Astrocyte (in vitro differentiated cells and primary cell): ENCODE measurements at regions not wholly inside any gene's neighbourhood (a gene's known extent, or its start where the extent isn't known, plus 50 kb on each side); places are given as distances from the start of the nearest gene placed in this dataset.

Experiments used
- DNase-seq: peaks from one replicate; pipeline ENCODE4 v3.0.0-alpha.2; 2010; ENCODE audit warnings: low read depth
- FAIRE-seq: peaks from 2 replicates; lab custom pipeline; 2011; peaks lifted over from hg19 to GRCh38; lab: Jason Lieb, UNC
- H2AFZ ChIP-seq: 2 replicates; pipeline ENCODE4 v1.6.0; 2012; ENCODE audit warnings: low read depth, low read length, inconsistent platforms
- H3K27ac ChIP-seq: 2 replicates; pipeline ENCODE4 v1.5.1; 2011; ENCODE audit warnings: low read depth, low read length, inconsistent platforms
- H3K27me3 ChIP-seq: 2 replicates; pipeline ENCODE4 v1.6.0; 2011; ENCODE audit warnings: low read length, inconsistent platforms; ENCODE audit not compliant: insufficient read depth
- H3K36me3 ChIP-seq: 2 replicates; pipeline ENCODE4 v1.5.1; 2011; ENCODE audit warnings: low read length, inconsistent platforms; ENCODE audit not compliant: insufficient read depth
- H3K4me1 ChIP-seq: 2 replicates; pipeline ENCODE4 v1.5.1; 2011; ENCODE audit warnings: low read length, inconsistent platforms; ENCODE audit not compliant: insufficient read depth
- H3K4me2 ChIP-seq: 2 replicates; pipeline ENCODE4 v1.6.0; 2012; ENCODE audit warnings: low read length, inconsistent platforms
- H3K4me3 ChIP-seq: 2 replicates; pipeline ENCODE4 v1.5.1; 2011; ENCODE audit warnings: low read depth, mild to moderate bottlenecking, low read length, inconsistent platforms; ENCODE audit not compliant: insufficient read depth
- H3K79me2 ChIP-seq: 2 replicates; pipeline ENCODE4 v1.6.0; 2012; ENCODE audit warnings: mild to moderate bottlenecking, low read length, inconsistent platforms; ENCODE audit not compliant: insufficient read depth
- H3K9ac ChIP-seq: 2 replicates; pipeline ENCODE4 v1.6.0; 2012; ENCODE audit warnings: mild to moderate bottlenecking, low read length, inconsistent platforms
- H3K9me3 ChIP-seq: 2 replicates; pipeline ENCODE4 v1.5.1; 2012; ENCODE audit warnings: low read depth, mild to moderate bottlenecking, low read length, inconsistent platforms; ENCODE audit not compliant: insufficient read depth
- H4K20me1 ChIP-seq: 2 replicates; pipeline ENCODE4 v1.6.0; 2012; ENCODE audit warnings: low read length, inconsistent platforms; ENCODE audit not compliant: insufficient read depth
- H3K27ac Mint-ChIP-seq: one replicate; pipeline ENCODE4 v1.8.0; 2021; ENCODE audit warnings: mild to moderate bottlenecking, mixed read lengths; ENCODE audit not compliant: unreplicated experiment
- H3K27me3 Mint-ChIP-seq: one replicate; pipeline ENCODE4 v1.8.0; 2021; ENCODE audit warnings: low read depth, mixed read lengths; ENCODE audit not compliant: unreplicated experiment
- H3K36me3 Mint-ChIP-seq: one replicate; pipeline ENCODE4 v1.8.0; 2021; ENCODE audit warnings: low read depth, mixed read lengths; ENCODE audit not compliant: unreplicated experiment
- H3K4me1 Mint-ChIP-seq: one replicate; pipeline ENCODE4 v1.8.0; 2021; ENCODE audit warnings: low read depth, mixed read lengths; ENCODE audit not compliant: unreplicated experiment
- H3K4me3 Mint-ChIP-seq: one replicate; pipeline ENCODE4 v1.8.0; 2021; ENCODE audit warnings: mild to moderate bottlenecking, moderate library complexity, mixed read lengths; ENCODE audit not compliant: unreplicated experiment
- H3K9me3 Mint-ChIP-seq: one replicate; pipeline ENCODE4 v1.8.0; 2021; ENCODE audit warnings: mild to moderate bottlenecking, mixed read lengths; ENCODE audit not compliant: unreplicated experiment
- CTCF ChIP-seq: IDR thresholded peaks from 2 replicates; pipeline ENCODE4 v1.5.1; 2011; ENCODE audit warnings: low read depth, mild to moderate bottlenecking, inconsistent platforms, low read length, moderate library complexity; ENCODE audit not compliant: insufficient read depth
- EZH2 ChIP-seq: IDR thresholded peaks from 2 replicates; pipeline ENCODE4 v1.6.1; 2012; ENCODE audit warnings: mild to moderate bottlenecking, low read length, inconsistent platforms; ENCODE audit not compliant: insufficient read depth

- H3K4me1 ChIP-seq = no peaks in the 10 kb centered on the region
- no peak overlapping the region for H3K27ac ChIP-seq
- no peak overlapping the region for H3K4me3 ChIP-seq
- no peak overlapping the region for H3K27ac Mint-ChIP-seq
- no peak overlapping the region for H3K4me3 Mint-ChIP-seq
- DNase-seq (peak; percentile 18), FAIRE-seq (no peak)
- H3K36me3 ChIP-seq = no peaks in the 10 kb centered on the region
- H2AFZ ChIP-seq = no peak overlapping the region
- no peaks in the 10 kb centered on the region for H3K27me3 ChIP-seq
- no peak overlapping the region for H3K4me2 ChIP-seq
- no peaks in the 10 kb centered on the region for H3K79me2 ChIP-seq
- no peaks in the 10 kb centered on the region for H4K20me1 ChIP-seq
- no peaks in the 10 kb centered on the region for H3K27me3 Mint-ChIP-seq
- no peaks in the 10 kb centered on the region for H3K9me3 ChIP-seq
- H3K4me1 Mint-ChIP-seq = peaks cover 20% of the 10 kb centered on the region
- TF ChIP-seq EZH2 (no peak), CTCF (no peak)
- H3K36me3 Mint-ChIP-seq = no peaks in the 10 kb centered on the region
- H3K9ac ChIP-seq = no peak overlapping the region
- peaks cover 2% of the 10 kb centered on the region for H3K9me3 Mint-ChIP-seq
These were observed 354.0 kb downstream of the CCDC85A start for GRCh38 chr2:56537756-56538155.

GRCh38 chr2:56539618-56540017 lies 355.8 kb downstream of the CCDC85A start:
- H3K4me2 ChIP-seq = no peak overlapping the region
- H4K20me1 ChIP-seq = no peaks in the 10 kb centered on the region
- no peaks in the 10 kb centered on the region for H3K4me1 ChIP-seq
- no peak overlapping the region for H2AFZ ChIP-seq
- Mint-ChIP-seq H3K27ac (no peak overlapping the region), H3K27me3 (no peaks in the 10 kb centered on the region), H3K9me3 (peaks cover 2% of the 10 kb centered on the region), H3K36me3 (no peaks in the 10 kb centered on the region), H3K4me1 (peaks cover 11% of the 10 kb centered on the region), H3K4me3 (no peak overlapping the region)
- no peaks in the 10 kb centered on the region for H3K9me3 ChIP-seq
- no peaks in the 10 kb centered on the region for H3K79me2 ChIP-seq
- H3K36me3 ChIP-seq = no peaks in the 10 kb centered on the region
- H3K27ac ChIP-seq = no peak overlapping the region
- no peaks in the 10 kb centered on the region for H3K27me3 ChIP-seq
- TF ChIP-seq EZH2 (no peak), CTCF (no peak)
- H3K4me3 ChIP-seq = no peak overlapping the region
- H3K9ac ChIP-seq = no peak overlapping the region
- no peak for DNase-seq
- FAIRE-seq = no peak

- Histone ChIP-seq H3K9me3 (no peaks in the 10 kb centered on the region), H4K20me1 (no peaks in the 10 kb centered on the region), H3K9ac (no peak overlapping the region), H3K36me3 (no peaks in the 10 kb centered on the region), H3K4me3 (no peak overlapping the region), H2AFZ (no peak overlapping the region), H3K4me1 (no peaks in the 10 kb centered on the region), H3K79me2 (no peaks in the 10 kb centered on the region), H3K27ac (no peak overlapping the region), H3K4me2 (no peak overlapping the region), H3K27me3 (no peaks in the 10 kb centered on the region)
- H3K9me3 Mint-ChIP-seq = peaks cover 2% of the 10 kb centered on the region
- H3K4me1 Mint-ChIP-seq = peaks cover 7% of the 10 kb centered on the region
- H3K27ac Mint-ChIP-seq = no peak overlapping the region
- H3K4me3 Mint-ChIP-seq = no peak overlapping the region
- peak; percentile 17 for DNase-seq
- TF ChIP-seq CTCF = no peak
- TF ChIP-seq EZH2 = no peak
- FAIRE-seq = no peak
- no peaks in the 10 kb centered on the region for H3K36me3 Mint-ChIP-seq
- no peaks in the 10 kb centered on the region for H3K27me3 Mint-ChIP-seq
These were observed 356.7 kb downstream of the CCDC85A start for GRCh38 chr2:56540467-56540866.
